MV-4-11 (cell line): ENCODE measurements at regions not wholly inside any gene's neighbourhood (a gene's known extent, or its start where the extent isn't known, plus 50 kb on each side); places are given as distances from the start of the nearest gene placed in this dataset.
"Not testable (repeated sequence)": the region's sequence is repeated elsewhere in the genome, so short reads cannot be mapped to it uniquely, and the experiment has no call there.

Source experiments
- DNase-seq: peaks from one replicate; lab custom pipeline; 2025; lab: John Stamatoyannopoulos, UW

DNA sequence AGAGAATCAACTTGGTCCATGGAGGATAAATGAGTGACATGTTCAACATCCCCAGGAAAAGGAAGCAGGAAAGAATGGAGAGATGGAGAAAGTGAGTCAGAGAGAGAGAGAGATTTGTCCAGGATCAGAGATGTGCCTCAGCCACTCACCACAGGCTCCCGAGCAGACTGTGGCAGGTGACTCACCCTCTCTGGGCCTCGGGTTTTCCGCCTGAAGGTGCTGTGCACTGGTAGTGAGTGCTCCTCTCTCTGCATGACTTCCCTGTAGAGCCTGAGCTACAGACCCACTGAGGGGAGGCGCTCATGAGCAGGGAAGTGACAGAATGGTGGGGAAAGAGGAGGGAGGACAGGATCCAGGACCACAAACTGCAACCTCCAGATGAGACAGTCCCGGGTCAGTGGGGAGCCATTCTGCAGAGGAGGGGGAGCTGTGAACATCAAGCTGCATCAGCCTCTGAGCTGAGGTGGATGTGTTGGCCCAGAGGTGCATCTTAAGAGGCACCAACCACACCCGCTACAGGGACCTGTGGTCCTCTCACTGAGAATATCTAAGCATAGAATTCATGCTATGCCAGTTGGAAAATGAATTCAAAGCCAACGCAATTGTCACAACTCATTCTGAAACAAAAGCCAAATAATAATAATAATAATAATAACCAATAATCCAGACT, 433.4 kb downstream of the BRD1 start:
- DNase-seq, result peak; percentile 14

- no peak for DNase-seq
Measured at GRCh38 chr22:49393526-49393925, 434.1 kb downstream of the BRD1 start.

GRCh38 chr22:49392841-49393510, 434.7 kb downstream of the BRD1 start:
- DNase-seq, result no peak

DNA sequence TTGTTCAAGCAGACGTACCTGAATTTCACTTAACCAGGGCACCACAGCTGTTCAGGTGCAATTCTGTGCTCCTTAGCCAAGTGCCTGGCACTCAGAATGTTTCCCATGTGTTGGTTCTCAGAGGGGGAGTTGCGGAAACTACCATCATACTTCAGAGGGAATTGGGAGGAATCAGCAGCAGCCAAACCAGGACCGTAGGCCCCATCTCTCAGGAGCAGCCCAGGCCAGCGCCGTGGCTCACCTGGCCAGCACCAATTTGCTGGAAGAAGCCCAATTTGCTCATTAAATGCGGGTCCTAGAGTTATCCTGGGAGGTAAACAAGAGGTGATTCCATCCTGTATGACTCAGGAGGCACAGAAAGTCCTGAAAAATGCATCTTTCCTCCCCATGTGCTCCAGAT, 435.4 kb downstream of the BRD1 start:
- no peak for DNase-seq

GRCh38 chr22:49391436-49391835, 436.2 kb downstream of the BRD1 start:
- DNase-seq, result no peak

- no peak for DNase-seq
Measured at GRCh38 chr22:49390954-49391353, 436.7 kb downstream of the BRD1 start.

- DNase-seq, result not testable (repeated sequence)
Measured at GRCh38 chr22:49383909-49384308, 443.8 kb downstream of the BRD1 start.

GRCh38 chr22:49382451-49382735, 445.3 kb downstream of the BRD1 start:
- no peak for DNase-seq

DNA sequence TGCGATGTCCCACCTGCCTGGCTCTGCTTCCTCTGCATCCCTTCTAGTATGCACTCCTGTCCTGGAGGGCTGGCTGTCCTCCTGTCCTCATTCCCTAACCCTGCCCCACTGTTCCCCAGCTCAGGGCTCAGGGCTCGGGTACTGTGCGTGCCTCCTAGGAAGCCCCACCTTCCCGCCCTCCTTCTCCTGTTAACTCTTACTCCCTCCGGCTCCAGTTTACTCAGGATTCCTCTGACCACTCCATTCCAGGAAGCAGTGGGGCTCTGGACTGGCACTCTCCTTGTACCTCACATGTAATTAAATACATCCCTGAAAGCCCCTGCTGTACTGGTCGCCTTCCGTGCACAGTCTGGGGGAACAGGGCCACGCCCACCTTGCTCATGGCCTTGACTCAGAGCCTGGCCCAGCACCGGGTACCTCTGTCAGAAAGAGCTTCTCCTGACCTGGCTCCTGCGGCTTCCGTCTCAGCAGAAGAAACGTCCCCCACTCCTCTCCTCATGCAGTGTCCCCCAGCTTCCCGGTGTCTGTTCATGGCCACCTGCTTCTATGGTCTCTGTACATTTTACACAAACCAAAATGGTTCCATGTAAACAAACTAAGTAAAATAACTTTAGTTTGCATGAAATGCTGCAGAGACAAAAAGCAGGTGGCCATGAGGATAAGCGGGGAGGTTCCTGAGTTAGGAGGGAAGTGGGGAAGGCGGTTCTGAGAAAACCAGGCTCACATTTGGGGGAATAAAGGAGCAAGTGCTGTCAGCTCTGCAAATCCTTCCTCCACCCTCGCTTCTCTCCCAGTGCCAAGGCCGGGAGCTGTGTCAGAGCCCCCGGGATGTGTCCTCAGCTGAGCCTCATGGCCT, 445.9 kb downstream of the BRD1 start:
- DNase-seq, result no peak

GRCh38 chr22:49380828-49381114, 446.9 kb downstream of the BRD1 start:
- no peak for DNase-seq

DNA sequence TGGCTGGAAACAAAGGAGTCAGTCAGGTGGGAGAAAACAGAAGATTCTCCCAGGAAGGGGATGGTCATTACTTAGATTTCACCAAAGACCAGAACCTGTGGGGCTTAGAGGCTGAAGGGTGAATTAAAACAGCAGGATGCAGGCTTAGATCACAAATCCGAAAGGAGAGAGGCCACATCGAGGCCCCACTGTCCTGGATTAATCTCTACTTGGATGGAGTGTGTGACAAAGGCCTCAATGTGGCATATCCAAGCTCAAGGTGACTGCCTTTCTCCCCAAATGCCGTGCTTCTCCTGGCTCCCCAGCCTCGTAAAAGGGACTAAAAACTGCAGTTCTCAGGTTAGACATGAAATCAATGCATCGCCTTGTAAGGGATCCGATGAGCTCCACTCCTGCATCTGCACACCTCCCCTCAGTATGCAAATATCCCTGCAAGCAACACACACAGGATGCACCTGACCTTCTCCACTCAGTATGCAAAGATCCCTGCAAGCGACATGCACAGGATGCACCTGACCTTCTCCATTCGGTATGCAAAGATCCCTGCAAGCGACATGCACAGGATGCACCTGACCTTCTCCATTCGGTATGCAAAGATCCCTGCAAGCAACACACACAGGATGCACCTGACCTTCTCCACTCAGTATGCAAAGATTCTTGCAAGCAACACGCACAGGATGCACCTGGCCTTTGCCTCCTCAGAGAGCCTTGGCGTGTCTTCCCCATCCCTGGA, 447.4 kb downstream of the BRD1 start:
- no peak for DNase-seq

- DNase-seq, result no peak
Measured at GRCh38 chr22:49377306-49377705, 450.4 kb downstream of the BRD1 start.

- no peak for DNase-seq
Measured at GRCh38 chr22:49373801-49374226, 453.9 kb downstream of the BRD1 start.

- DNase-seq, result no peak
Measured at GRCh38 chr22:49373289-49373666, 454.4 kb downstream of the BRD1 start.

- peak; percentile 49 for DNase-seq
Measured at GRCh38 chr22:49372530-49373288, 455.0 kb downstream of the BRD1 start.

DNA sequence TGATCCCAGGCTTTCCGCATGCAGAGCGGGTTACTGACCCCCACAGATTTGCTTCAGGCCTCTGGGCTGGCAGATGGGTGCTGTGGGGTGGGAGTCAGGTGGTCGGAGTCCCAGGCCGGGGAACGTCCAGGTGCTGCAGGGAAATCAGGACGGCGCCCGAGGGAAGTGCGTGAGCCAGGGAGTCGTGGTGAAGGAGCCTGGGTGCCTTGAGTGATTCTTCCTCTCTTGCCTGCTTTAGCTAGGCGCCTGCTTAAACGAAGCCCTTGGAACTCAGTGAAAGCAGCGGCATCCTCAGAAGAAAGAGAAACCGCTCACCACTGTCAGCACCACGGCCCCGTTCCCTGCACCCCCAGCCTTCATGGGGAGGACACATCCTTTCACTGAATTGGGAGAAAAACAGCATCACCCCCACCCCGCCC, 455.6 kb downstream of the BRD1 start:
- DNase-seq, result no peak

GRCh38 chr22:49371325-49372110, 456.2 kb downstream of the BRD1 start:
- no peak for DNase-seq

- no peak for DNase-seq
Measured at GRCh38 chr22:49370627-49371301, 456.9 kb downstream of the BRD1 start.

- DNase-seq, result no peak
Measured at GRCh38 chr22:49369726-49370626, 457.7 kb downstream of the BRD1 start.
